GM21576 (cell line): ENCODE measurements at regions not wholly inside any gene's neighbourhood (a gene's known extent, or its start where the extent isn't known, plus 50 kb on each side); places are given as distances from the start of the nearest gene placed in this dataset.
A peak's percentile ranks its signal among the peaks of the same experiment; 100 is the strongest.
"Not testable (repeated sequence)": the region's sequence is repeated elsewhere in the genome, so short reads cannot be mapped to it uniquely, and the experiment has no call there.

ENCODE experiments used
- ATAC-seq: cut with Tn5 transposase; IDR thresholded peaks from one replicate; pipeline ENCODE4 v1.9.1; 2021; ENCODE audit warnings: mild to moderate bottlenecking, moderate library complexity; ENCODE audit not compliant: unreplicated experiment

GRCh38 chr13:50612717-50613116, 230.8 kb downstream of the DLEU7 start:
- ATAC-seq, result no peak

GRCh38 chr13:50613356-50613831, 230.1 kb downstream of the DLEU7 start:
- ATAC-seq, result no peak

- ATAC-seq, result no peak
Observed at GRCh38 chr13:50615234-50615633, 228.3 kb downstream of the DLEU7 start.

GRCh38 chr13:50616101-50616500, 227.4 kb downstream of the DLEU7 start:
- ATAC-seq, result no peak

GRCh38 chr13:50617134-50617721, 226.3 kb downstream of the DLEU7 start:
- ATAC-seq, result no peak

- ATAC-seq, result no peak
Observed at GRCh38 chr13:50618206-50618605, 225.3 kb downstream of the DLEU7 start.

- ATAC-seq, result no peak
Observed at GRCh38 chr13:50626101-50626547, 217.4 kb downstream of the DLEU7 start.

- no peak for ATAC-seq
Observed at GRCh38 chr13:50627111-50627510, 216.4 kb downstream of the DLEU7 start.

GRCh38 chr13:50628512-50628911, 215.0 kb downstream of the DLEU7 start:
- not testable (repeated sequence) for ATAC-seq

- no peak for ATAC-seq
Observed at GRCh38 chr13:50629497-50629896, 214.0 kb downstream of the DLEU7 start.

- no peak for ATAC-seq
Observed at GRCh38 chr13:50629966-50630365, 213.5 kb downstream of the DLEU7 start.

- no peak for ATAC-seq
Observed at GRCh38 chr13:50631041-50631440, 212.5 kb downstream of the DLEU7 start.

- no peak for ATAC-seq
Observed at GRCh38 chr13:50634339-50634738, 209.2 kb downstream of the DLEU7 start.

- ATAC-seq, result peak; percentile 72
Observed at GRCh38 chr13:50635504-50635903, 208.0 kb downstream of the DLEU7 start.

GRCh38 chr13:50636007-50636704, 207.3 kb downstream of the DLEU7 start:
- peak; percentile 61 for ATAC-seq

GRCh38 chr13:50643060-50643459, 200.4 kb downstream of the DLEU7 start:
- no peak for ATAC-seq

GRCh38 chr13:50644081-50644871, 199.2 kb downstream of the DLEU7 start:
- ATAC-seq, result no peak

GRCh38 chr13:50645092-50645491, 198.4 kb downstream of the DLEU7 start:
- no peak for ATAC-seq

GRCh38 chr13:50646070-50646469, 197.4 kb downstream of the DLEU7 start:
- no peak for ATAC-seq

- ATAC-seq, result no peak
Observed at GRCh38 chr13:50649211-50649610, 194.3 kb downstream of the DLEU7 start.

GRCh38 chr13:50650592-50651504, 192.6 kb downstream of the DLEU7 start:
- no peak for ATAC-seq
